ENCODE measurements at regions not wholly inside any gene's neighbourhood (a gene's known extent, or its start where the extent isn't known, plus 50 kb on each side); places are given as distances from the start of the nearest gene placed in this dataset.

DNA sequence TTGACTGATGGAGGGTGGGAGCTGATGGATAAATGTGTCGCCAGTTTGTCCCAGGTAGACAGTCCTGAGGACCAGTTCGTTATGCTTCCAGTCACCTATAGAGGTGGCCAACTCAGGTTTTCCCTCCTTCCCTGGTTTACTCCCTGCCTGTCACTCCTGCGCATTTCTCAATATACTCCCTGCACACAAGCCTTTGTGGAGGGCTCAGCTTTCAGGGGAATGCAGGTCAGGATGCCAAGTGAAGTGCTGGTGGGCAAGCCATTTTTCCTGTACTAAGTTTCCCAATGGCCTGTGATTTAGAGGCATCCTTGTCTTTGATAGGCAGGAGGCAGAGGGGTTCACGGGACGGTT is 473.5 kb upstream of the ZMIZ1 start:
- TF ChIP-seq TAF1 (IDR thresholded peaks at IDR 0.05; ENCODE audit: borderline replicate concordance, insufficient read depth, low read length), result no peak
- TF ChIP-seq FOXP2 (optimal IDR thresholded peaks at IDR 0.05; ENCODE audit: borderline replicate concordance, extremely low read depth, extremely low read length, insufficient read depth), result no peak
- TF ChIP-seq REST (IDR thresholded peaks at IDR 0.05; ENCODE audit: insufficient read depth in 1 of 2, low read depth in 2 of 2, low read length in 2 of 2), result no peak
- no peak for TF ChIP-seq SIN3A (IDR thresholded peaks at IDR 0.05; ENCODE audit: borderline replicate concordance, insufficient read depth, low read length)

DNA sequence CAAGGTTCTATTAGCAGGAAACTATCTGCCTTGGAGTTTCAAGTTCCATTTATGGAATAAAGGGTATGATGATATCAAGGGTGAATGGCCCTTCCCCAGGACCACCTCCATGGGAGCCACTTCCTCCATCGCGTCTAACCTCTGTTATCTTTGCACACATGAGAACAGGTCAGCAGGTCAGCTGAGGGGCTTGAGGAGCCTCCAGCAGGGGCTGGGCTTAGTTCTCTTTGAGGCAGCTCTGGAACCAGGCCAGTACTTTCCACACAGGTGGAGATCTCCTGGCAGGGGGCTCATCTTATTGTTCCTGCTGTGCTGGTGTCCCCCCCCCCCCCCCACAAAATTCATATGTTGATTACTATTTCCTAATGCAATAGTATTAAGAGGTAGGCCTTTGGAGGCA is 472.2 kb upstream of the ZMIZ1 start:
- TF ChIP-seq POLR2AphosphoS5 (IDR thresholded peaks at IDR 0.05; ENCODE audit: low read depth, low read length) (no peak), REST (IDR thresholded peaks at IDR 0.05; ENCODE audit: insufficient read depth in 1 of 2, low read depth in 2 of 2, low read length in 2 of 2) (no peak), TAF1 (IDR thresholded peaks at IDR 0.05; ENCODE audit: borderline replicate concordance, insufficient read depth, low read length) (no peak), SIN3A (IDR thresholded peaks at IDR 0.05; ENCODE audit: borderline replicate concordance, insufficient read depth, low read length) (no peak), FOXP2 (optimal IDR thresholded peaks at IDR 0.05; ENCODE audit: borderline replicate concordance, extremely low read depth, extremely low read length, insufficient read depth) (no peak)

GRCh38 chr10:78597796-78598555 is 470.8 kb upstream of the ZMIZ1 start:
- TF ChIP-seq TAF1 (IDR thresholded peaks at IDR 0.05; ENCODE audit: borderline replicate concordance, insufficient read depth, low read length), result no peak
- no peak for TF ChIP-seq FOXP2 (optimal IDR thresholded peaks at IDR 0.05; ENCODE audit: borderline replicate concordance, extremely low read depth, extremely low read length, insufficient read depth)
- no peak for TF ChIP-seq REST (IDR thresholded peaks at IDR 0.05; ENCODE audit: insufficient read depth in 1 of 2, low read depth in 2 of 2, low read length in 2 of 2)
- TF ChIP-seq SIN3A (IDR thresholded peaks at IDR 0.05; ENCODE audit: borderline replicate concordance, insufficient read depth, low read length), result no peak
- no peak for TF ChIP-seq POLR2AphosphoS5 (IDR thresholded peaks at IDR 0.05; ENCODE audit: low read depth, low read length)

- no peak for TF ChIP-seq TAF1 (IDR thresholded peaks at IDR 0.05; ENCODE audit: borderline replicate concordance, insufficient read depth, low read length)
- no peak for TF ChIP-seq FOXP2 (optimal IDR thresholded peaks at IDR 0.05; ENCODE audit: borderline replicate concordance, extremely low read depth, extremely low read length, insufficient read depth)
- no peak for TF ChIP-seq REST (IDR thresholded peaks at IDR 0.05; ENCODE audit: insufficient read depth in 1 of 2, low read depth in 2 of 2, low read length in 2 of 2)
- TF ChIP-seq SIN3A (IDR thresholded peaks at IDR 0.05; ENCODE audit: borderline replicate concordance, insufficient read depth, low read length), result no peak
- TF ChIP-seq POLR2AphosphoS5 (IDR thresholded peaks at IDR 0.05; ENCODE audit: low read depth, low read length), result no peak
Observed at GRCh38 chr10:78599122-78599853, 469.5 kb upstream of the ZMIZ1 start.
